Adrenal gland (tissue), 9 donors: ENCODE measurements at regions not wholly inside any gene's neighbourhood (a gene's known extent, or its start where the extent isn't known, plus 50 kb on each side); places are given as distances from the start of the nearest gene placed in this dataset.

Experiments
- DNase-seq, 7 donors: peaks; one replicate each; pipeline ENCODE4 v3.0.0-alpha.2; 2019 to 2020
- H3K27ac ChIP-seq, 5 donors: fragments of 200-600 bp; sonication (generic) in 4 of 5; 1 replicate in 3 of 5; 2 replicates in 2 of 5; pipeline versions ENCODE4 v1.5.1 to v1.8.0; 2016 to 2020; ENCODE audit warnings: mild to moderate bottlenecking in 1 of 5
- H3K27me3 ChIP-seq: fragments of 200-600 bp; 2 replicates; pipeline ENCODE4 v1.8.0; 2021
- H3K36me3 ChIP-seq, 2 donors: fragments of 200-600 bp; replicated peaks in 1 of 2; 1 replicate in 1 of 2; 2 replicates in 1 of 2; pipeline versions ENCODE4 v1.5.1 to v1.8.0; 2018 to 2022
- H3K4me1 ChIP-seq, 2 donors: fragments of 200-600 bp; replicated peaks in 1 of 2; 1 replicate in 1 of 2; 2 replicates in 1 of 2; pipeline versions ENCODE4 v1.5.1 to v1.8.0; 2018 to 2021
- H3K4me3 ChIP-seq, 4 donors: fragments of 200-600 bp; sonication (generic) in 3 of 4; one replicate each; pipeline ENCODE4 v1.5.1; 2016 to 2018
- H3K9me3 ChIP-seq, 3 donors: fragments of 200-600 bp; sonication (generic) in 1 of 3; replicated peaks in 1 of 3; 1 replicate in 2 of 3; 2 replicates in 1 of 3; pipeline versions ENCODE4 v1.5.1 to v1.8.0; 2016 to 2021
- POLR2A ChIP-seq, 2 donors: fragments of 450-650 bp; IDR thresholded peaks; one replicate each; pipeline ENCODE4 v1.6.1; 2017; ENCODE audit warnings: antibody characterized with exemption in 2 of 2, mild to moderate bottlenecking in 2 of 2, moderate library complexity in 1 of 2
- WGBS, 4 donors: extraction: QIAGEN DNeasy Blood & Tissue Kit in 2 of 4; methylation state at CpG; one replicate each; pipeline versions ENCODE4 v1.1.5 to v1.1.7; 2013 to 2017; 5-methylcytosine and 5-hydroxymethylcytosine counted together
- intact Hi-C, 2 donors: fragments of 100-400 bp; cut with DNase I; formaldehyde crosslinking; loops; one replicate each; pipeline versions ENCODE4 v1.14.1 to v1.15.0; 2022 to 2023
- TF ChIP-seq, protein P1 (sequence below), 6 experiments: fragments of 450-650 bp in 4 of 6; fragments of 200-600 bp in 2 of 6; sonication (generic) in 1 of 6; IDR thresholded peaks; 1 replicate in 5 of 6; 2 replicates in 1 of 6; pipeline versions ENCODE4 v1.5.1 to v1.8.0; 2016 to 2021; ENCODE audit warnings: antibody characterized with exemption in 6 of 6, mild to moderate bottlenecking in 2 of 6, moderate library complexity in 1 of 6
- donor health status: healthy with polysubstance abuse.
- donor health status: Bipolar disorder and iron deficiency.
- donor health status: DM: yes; HTN: yes; CAD: no.
- donor health status: DM: no; HTN: no; CAD: no.
- donor health status: DM: no; HTN: no; CAD: no.

DNA sequence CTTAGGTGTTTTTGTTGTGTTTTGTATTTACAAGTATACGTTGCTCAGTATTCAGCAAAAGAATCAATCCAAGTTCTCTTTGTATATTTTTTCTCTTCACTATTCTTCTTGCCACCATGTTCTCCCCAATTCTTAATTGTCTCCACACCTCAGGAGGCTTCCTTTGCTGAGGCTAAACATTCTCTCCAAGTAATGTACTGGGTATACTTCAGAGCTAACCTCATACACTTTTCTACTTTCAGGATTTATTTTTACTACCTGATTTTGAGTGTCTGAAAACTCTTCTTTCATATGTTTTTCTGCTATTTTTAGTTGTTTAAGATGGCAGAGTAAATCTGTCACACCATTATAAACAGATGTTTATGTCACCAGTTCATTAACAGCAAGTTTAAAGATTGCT, 354.8 kb upstream of the KCND2 start:
- 71 to 94% (median 89%) methylated on average over 1 of the region's 1 CpG for WGBS, 4 donors
- intact Hi-C loops: no loop called here
- TF ChIP-seq POLR2A (IDR thresholded peaks at IDR 0.05): no peak
- TF ChIP-seq, protein P1, sequence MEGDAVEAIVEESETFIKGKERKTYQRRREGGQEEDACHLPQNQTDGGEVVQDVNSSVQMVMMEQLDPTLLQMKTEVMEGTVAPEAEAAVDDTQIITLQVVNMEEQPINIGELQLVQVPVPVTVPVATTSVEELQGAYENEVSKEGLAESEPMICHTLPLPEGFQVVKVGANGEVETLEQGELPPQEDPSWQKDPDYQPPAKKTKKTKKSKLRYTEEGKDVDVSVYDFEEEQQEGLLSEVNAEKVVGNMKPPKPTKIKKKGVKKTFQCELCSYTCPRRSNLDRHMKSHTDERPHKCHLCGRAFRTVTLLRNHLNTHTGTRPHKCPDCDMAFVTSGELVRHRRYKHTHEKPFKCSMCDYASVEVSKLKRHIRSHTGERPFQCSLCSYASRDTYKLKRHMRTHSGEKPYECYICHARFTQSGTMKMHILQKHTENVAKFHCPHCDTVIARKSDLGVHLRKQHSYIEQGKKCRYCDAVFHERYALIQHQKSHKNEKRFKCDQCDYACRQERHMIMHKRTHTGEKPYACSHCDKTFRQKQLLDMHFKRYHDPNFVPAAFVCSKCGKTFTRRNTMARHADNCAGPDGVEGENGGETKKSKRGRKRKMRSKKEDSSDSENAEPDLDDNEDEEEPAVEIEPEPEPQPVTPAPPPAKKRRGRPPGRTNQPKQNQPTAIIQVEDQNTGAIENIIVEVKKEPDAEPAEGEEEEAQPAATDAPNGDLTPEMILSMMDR (IDR thresholded peaks at IDR 0.05): no peak
- no peak overlapping the region for H3K27ac ChIP-seq
- H3K4me1 ChIP-seq: no peaks in the 10 kb centered on the region
- no peak overlapping the region for H3K4me3 ChIP-seq
- DNase-seq: no peak
- no peaks in the 10 kb centered on the region for H3K27me3 ChIP-seq
- H3K9me3 ChIP-seq: no peaks in the 10 kb centered on the region
- H3K36me3 ChIP-seq: no peaks in the 10 kb centered on the region

DNA sequence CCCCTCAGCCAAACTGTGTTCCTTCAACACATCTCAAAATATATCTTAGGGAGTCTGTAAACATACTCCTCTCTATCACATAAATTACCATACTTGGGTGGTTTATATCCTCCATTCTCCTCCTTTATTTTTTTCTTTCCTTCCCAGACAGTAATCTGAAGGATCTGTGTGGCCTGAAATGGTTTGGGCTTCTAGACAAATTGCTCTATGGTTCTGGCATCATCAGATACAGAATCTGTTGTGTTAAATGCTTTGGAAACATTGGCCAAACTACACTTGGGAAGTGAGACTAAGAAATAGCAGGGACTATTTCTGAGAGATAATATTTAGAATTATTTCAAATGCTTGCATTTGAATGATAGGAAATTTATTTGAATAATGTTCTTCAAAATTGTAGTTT, 353.0 kb upstream of the KCND2 start:
- H3K27ac ChIP-seq: no peak overlapping the region
- no peaks in the 10 kb centered on the region for H3K36me3 ChIP-seq
- TF ChIP-seq POLR2A (IDR thresholded peaks at IDR 0.05): no peak
- TF ChIP-seq, protein P1 (IDR thresholded peaks at IDR 0.05): no peak
- H3K9me3 ChIP-seq: no peaks in the 10 kb centered on the region
- H3K4me3 ChIP-seq: no peak overlapping the region
- no peak for DNase-seq
- intact Hi-C loops: no loop called here
- H3K4me1 ChIP-seq: no peaks in the 10 kb centered on the region
- H3K27me3 ChIP-seq: no peaks in the 10 kb centered on the region

DNA sequence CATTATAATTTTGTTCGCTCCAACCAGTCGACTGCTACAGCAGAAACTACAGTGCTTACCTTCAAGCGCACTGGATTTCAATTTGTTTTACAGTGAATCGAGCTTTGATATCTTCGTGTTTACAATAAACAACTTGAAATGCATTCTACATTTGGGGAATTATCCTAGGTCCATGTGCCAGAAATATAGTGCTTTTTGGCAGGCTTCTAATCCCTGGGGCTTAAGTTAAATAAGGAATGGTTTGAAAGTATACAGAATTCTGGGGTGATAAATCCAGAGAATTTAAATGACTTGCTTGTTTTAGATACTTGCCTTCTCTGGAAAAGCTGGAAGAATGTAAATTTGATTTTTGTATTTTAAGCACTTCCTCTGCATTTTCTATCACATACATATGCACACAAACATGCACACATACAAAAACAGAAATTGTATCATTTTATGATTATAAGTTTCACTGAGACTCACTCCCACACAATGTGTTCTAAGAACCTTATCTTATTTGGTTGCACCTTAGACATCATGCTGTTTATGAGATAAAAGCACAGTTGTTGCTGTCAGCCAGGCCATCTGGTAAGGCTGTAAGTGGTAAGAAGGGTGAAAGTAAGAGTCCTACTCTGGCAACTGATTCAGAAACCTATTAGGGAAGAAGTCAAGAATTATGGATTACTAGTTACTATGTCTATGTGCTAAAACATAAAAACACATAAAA, 347.2 kb upstream of the KCND2 start:
- Histone ChIP-seq H3K36me3 (no peaks in the 10 kb centered on the region), H3K9me3 (no peaks in the 10 kb centered on the region), H3K27me3 (no peaks in the 10 kb centered on the region), H3K27ac (no peak overlapping the region), H3K4me1 (no peaks in the 10 kb centered on the region), H3K4me3 (no peak overlapping the region)
- DNase-seq: no peak
- no peak for TF ChIP-seq POLR2A (IDR thresholded peaks at IDR 0.05)
- TF ChIP-seq, protein P1 (IDR thresholded peaks at IDR 0.05): no peak
- WGBS, 4 donors: 80 to 89% (median 85%) methylated on average over 5 of the region's 5 CpGs
- intact Hi-C loops: no loop called here

DNA sequence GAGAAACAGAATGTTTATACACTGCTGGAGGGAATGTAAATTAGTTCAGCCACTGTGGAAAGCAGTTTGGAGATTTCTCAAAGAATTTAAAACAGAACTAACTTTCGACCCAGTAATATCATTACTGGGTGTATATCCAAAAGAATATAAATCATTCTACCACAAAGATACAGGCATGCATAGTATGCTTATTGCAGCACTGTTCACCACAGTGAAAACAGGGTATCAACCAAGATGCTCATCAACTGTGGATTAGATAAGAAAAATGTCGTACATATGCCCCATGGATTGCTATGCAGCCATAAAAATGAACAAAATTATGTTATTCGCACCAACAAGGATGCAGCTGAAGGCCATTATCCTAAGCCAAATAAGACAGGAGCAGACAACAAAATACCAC, 343.1 kb upstream of the KCND2 start:
- no peak for TF ChIP-seq POLR2A (IDR thresholded peaks at IDR 0.05)
- TF ChIP-seq, protein P1 (IDR thresholded peaks at IDR 0.05): no peak
- Histone ChIP-seq H3K27me3 (no peaks in the 10 kb centered on the region), H3K4me1 (no peaks in the 10 kb centered on the region), H3K9me3 (no peaks in the 10 kb centered on the region), H3K27ac (no peak overlapping the region), H3K36me3 (no peaks in the 10 kb centered on the region), H3K4me3 (no peak overlapping the region)
- intact Hi-C loops: loop anchor here in 1 of 2 donors (10.0 kb wide), 1 partner anchor 345 kb away; the partner anchor contains the start of gene KCND2
- 70 to 82% (median 80%) methylated on average over 3 of the region's 3 CpGs for WGBS, 4 donors
- no peak for DNase-seq
